GM12872 (cell line): ENCODE measurements at regions not wholly inside any gene's neighbourhood (a gene's known extent, or its start where the extent isn't known, plus 50 kb on each side); places are given as distances from the start of the nearest gene placed in this dataset.

Experiments used
- CTCF ChIP-seq: IDR thresholded peaks from 3 replicates; pipeline ENCODE4 v1.5.1; 2011; ENCODE audit warnings: low read depth, mild to moderate bottlenecking, low read length, moderate library complexity; ENCODE audit not compliant: insufficient read depth

GRCh38 chr20:6679086-6679485 is 88.4 kb upstream of the BMP2 start:
- no peak for TF ChIP-seq CTCF

GRCh38 chr20:6678101-6678500 is 89.4 kb upstream of the BMP2 start:
- no peak for TF ChIP-seq CTCF

GRCh38 chr20:6674831-6675230 is 92.7 kb upstream of the BMP2 start:
- no peak for TF ChIP-seq CTCF

- TF ChIP-seq CTCF = no peak
Observed at GRCh38 chr20:6673071-6673470, 94.4 kb upstream of the BMP2 start.

GRCh38 chr20:6671829-6672228 is 95.7 kb upstream of the BMP2 start:
- no peak for TF ChIP-seq CTCF

GRCh38 chr20:6668546-6668945 is 98.9 kb upstream of the BMP2 start:
- no peak for TF ChIP-seq CTCF

GRCh38 chr20:6665621-6666355 is 101.7 kb upstream of the BMP2 start:
- TF ChIP-seq CTCF = no peak

- TF ChIP-seq CTCF = no peak
Observed at GRCh38 chr20:6665161-6665560, 102.3 kb upstream of the BMP2 start.
